Muscle layer of colon (tissue), 2 donors: ENCODE measurements at regions not wholly inside any gene's neighbourhood (a gene's known extent, or its start where the extent isn't known, plus 50 kb on each side); places are given as distances from the start of the nearest gene placed in this dataset.
"Not testable (repeated sequence)": the region's sequence is repeated elsewhere in the genome, so short reads cannot be mapped to it uniquely, and the experiment has no call there.

Source experiments
- H3K27ac ChIP-seq: one replicate; pipeline ENCODE4 v1.7.0; 2013; ENCODE audit warnings: low read depth, mild to moderate bottlenecking, low read length, moderate library complexity
- H3K27me3 ChIP-seq, 2 donors: one replicate each; pipeline ENCODE4 v1.7.0; 2013; ENCODE audit warnings: low read length in 2 of 2, mild to moderate bottlenecking in 2 of 2; ENCODE audit not compliant: insufficient read depth in 2 of 2, control insufficient read depth in 1 of 2
- H3K36me3 ChIP-seq: one replicate; pipeline ENCODE4 v1.7.0; 2013; ENCODE audit warnings: mild to moderate bottlenecking, low read length; ENCODE audit not compliant: insufficient read depth
- H3K4me1 ChIP-seq: one replicate; pipeline ENCODE4 v1.7.0; 2013; ENCODE audit warnings: mild to moderate bottlenecking, low read length; ENCODE audit not compliant: insufficient read depth
- H3K4me3 ChIP-seq, 2 donors: one replicate each; pipeline ENCODE4 v1.7.0; 2013; ENCODE audit warnings: low read length in 2 of 2, low read depth in 1 of 2, mild to moderate bottlenecking in 1 of 2, moderate library complexity in 1 of 2
- H3K9ac ChIP-seq: one replicate; pipeline ENCODE4 v1.7.0; 2013; ENCODE audit warnings: low read length
- H3K9me3 ChIP-seq: one replicate; pipeline ENCODE4 v1.7.0; 2013; ENCODE audit warnings: mild to moderate bottlenecking, low read length
- donor health status: abdominal sarcoma.
- donor health status: Adenocarcinoma of cecum.

DNA sequence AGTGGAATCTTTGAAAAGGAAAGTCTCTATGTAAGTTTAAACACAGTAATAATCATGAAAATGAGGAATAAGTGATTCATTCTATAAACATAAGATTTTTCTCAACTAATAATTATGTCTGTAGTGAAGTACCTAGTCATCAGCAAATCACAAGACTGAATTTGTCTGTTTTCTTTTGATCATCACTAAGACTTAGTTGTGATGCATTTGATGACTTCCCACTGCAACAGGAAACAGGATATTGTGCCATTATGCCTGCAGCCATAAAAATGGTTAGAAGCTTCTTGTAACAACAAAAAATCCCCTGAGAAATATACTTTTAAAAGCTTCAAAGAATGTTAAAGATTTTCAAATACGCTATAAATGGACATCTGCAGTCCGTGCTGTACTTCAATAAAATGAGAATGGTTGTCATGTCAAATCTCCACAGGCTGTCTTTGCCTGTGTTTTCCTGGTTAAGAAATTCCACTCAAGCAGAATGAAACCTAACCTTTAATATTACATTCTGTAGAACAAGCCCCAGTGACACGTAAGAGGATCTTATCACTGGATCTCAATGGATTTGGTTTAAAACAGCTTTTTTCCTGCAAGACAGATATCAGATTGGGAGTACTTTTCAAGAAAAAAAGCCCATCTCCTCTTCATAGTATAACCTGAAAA lies 1262.3 kb upstream of the PHF14 start:
- H3K27ac ChIP-seq = no peak overlapping the region
- H3K9ac ChIP-seq = no peak overlapping the region
- H3K4me3 ChIP-seq = no peak overlapping the region
- H3K27me3 ChIP-seq = no peaks in the 10 kb centered on the region
- H3K9me3 ChIP-seq = no peaks in the 10 kb centered on the region
- no peaks in the 10 kb centered on the region for H3K36me3 ChIP-seq
- H3K4me1 ChIP-seq = no peaks in the 10 kb centered on the region

DNA sequence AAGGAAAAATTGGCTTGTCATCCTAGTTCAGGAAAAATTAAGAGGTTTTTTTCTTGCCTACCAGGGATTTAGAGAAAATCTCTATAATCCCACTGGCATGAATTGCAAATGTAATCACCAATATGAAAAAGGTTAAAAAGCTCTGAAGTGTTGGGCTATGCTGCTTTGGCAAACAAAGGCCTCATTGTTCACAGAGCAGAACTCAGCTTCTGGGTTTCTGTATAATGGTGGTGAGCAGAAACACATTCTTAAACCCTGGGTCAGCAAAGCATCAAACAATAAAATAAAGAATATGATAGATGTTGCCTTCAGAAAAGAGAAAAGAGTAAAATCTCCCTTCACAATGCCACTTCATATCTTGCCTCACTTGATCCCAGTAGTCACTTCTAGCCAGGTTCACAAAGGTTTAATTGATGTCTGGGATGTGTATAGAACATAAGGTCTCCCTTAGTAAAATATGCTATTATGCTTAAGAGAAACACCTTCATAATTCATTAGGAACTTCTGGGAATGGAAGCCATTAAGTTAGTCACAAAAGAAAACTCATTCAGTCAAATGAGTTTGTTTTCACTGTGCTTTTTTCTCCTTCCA lies 1255.5 kb upstream of the PHF14 start:
- Histone ChIP-seq H3K27me3 (no peaks in the 10 kb centered on the region), H3K27ac (no peak overlapping the region), H3K4me3 (no peak overlapping the region), H3K36me3 (no peaks in the 10 kb centered on the region), H3K9ac (no peak overlapping the region), H3K4me1 (peaks cover 6% of the 10 kb centered on the region), H3K9me3 (no peaks in the 10 kb centered on the region)

DNA sequence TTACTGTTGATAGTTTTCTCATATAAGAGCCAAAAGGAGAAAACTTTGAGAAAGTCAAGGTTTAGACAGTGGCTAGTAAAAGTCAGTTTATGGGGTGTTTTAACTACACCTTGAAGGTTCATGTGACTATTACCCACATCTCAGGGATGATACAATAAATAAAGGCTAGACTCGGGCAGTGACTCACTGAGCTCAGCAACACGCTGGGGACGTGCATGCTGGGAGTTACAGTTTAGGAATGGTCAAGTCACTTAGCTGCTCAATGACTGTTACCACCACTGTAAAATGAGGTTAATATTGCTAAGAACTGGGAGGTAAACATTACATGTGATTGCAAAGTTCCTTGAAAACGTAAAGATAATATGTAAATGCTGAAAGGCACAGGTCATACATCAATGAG lies 1254.4 kb upstream of the PHF14 start:
- Histone ChIP-seq H3K36me3 (no peaks in the 10 kb centered on the region), H3K4me3 (no peak overlapping the region), H3K9ac (no peak overlapping the region), H3K27ac (no peak overlapping the region), H3K27me3 (no peaks in the 10 kb centered on the region), H3K9me3 (no peaks in the 10 kb centered on the region), H3K4me1 (peaks cover 6% of the 10 kb centered on the region)

- no peaks in the 10 kb centered on the region for H3K9me3 ChIP-seq
- H3K27me3 ChIP-seq = no peaks in the 10 kb centered on the region
- H3K4me3 ChIP-seq = no peak overlapping the region
- H3K36me3 ChIP-seq = no peaks in the 10 kb centered on the region
- H3K9ac ChIP-seq = no peak overlapping the region
- peaks cover 6% of the 10 kb centered on the region for H3K4me1 ChIP-seq
- H3K27ac ChIP-seq = no peak overlapping the region
Observed at GRCh38 chr7:9719721-9720120, 1254.0 kb upstream of the PHF14 start.

DNA sequence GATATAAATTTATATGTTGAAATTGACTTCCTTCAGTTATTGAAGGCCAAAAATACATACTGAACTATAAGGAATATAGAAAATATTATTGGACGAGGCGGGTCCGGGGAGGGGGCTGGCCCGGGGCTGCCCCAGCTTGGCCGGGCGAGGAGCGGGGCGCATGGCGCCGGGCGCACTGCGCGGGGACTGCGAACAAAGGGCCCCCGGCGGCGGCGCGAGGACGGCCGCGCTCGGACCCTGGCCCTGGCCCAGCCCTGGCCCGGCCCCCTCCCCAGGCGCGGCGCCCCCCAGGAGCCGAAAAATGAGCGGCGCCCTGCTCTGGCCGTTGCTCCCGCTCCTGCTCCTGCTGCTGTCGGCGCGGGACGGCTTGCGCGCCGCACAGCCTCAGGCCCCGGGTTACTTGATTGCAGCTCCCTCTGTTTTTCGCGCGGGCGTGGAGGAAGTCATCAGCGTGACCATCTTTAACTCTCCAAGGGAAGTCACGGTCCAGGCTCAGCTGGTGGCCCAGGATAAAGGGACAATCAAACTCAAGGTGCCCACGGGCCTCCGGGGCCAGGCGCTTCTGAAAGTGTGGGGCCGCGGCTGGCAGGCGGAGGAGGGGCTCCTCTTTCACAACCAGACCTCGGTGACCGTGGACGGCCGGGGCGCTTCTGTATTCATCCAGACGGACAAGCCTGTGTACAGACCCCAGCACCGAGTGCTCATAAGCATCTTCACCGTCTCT lies 1247.6 kb upstream of the PHF14 start:
- not testable (repeated sequence) for H3K9ac ChIP-seq, H3K4me1 ChIP-seq, H3K4me3 ChIP-seq

GRCh38 chr7:9726811-9727210 lies 1246.9 kb upstream of the PHF14 start:
- H3K27ac ChIP-seq, H3K9ac ChIP-seq, H3K9me3 ChIP-seq, H3K36me3 ChIP-seq, H3K4me3 ChIP-seq, H3K27me3 ChIP-seq, H3K4me1 ChIP-seq: not testable (repeated sequence)

More for the DNA sequence above, 1247.6 kb upstream of the PHF14 start:
- H3K36me3 ChIP-seq, H3K27ac ChIP-seq, H3K27me3 ChIP-seq, H3K9me3 ChIP-seq: not testable (repeated sequence)

- H3K9me3 ChIP-seq, H3K27me3 ChIP-seq, H3K27ac ChIP-seq, H3K36me3 ChIP-seq, H3K9ac ChIP-seq, H3K4me3 ChIP-seq, H3K4me1 ChIP-seq: not testable (repeated sequence)
Observed at GRCh38 chr7:9727467-9727869, 1246.2 kb upstream of the PHF14 start.

GRCh38 chr7:9728014-9728657 lies 1245.5 kb upstream of the PHF14 start:
- H3K9me3 ChIP-seq, H3K4me1 ChIP-seq, H3K9ac ChIP-seq, H3K36me3 ChIP-seq, H3K4me3 ChIP-seq, H3K27me3 ChIP-seq, H3K27ac ChIP-seq: not testable (repeated sequence)

DNA sequence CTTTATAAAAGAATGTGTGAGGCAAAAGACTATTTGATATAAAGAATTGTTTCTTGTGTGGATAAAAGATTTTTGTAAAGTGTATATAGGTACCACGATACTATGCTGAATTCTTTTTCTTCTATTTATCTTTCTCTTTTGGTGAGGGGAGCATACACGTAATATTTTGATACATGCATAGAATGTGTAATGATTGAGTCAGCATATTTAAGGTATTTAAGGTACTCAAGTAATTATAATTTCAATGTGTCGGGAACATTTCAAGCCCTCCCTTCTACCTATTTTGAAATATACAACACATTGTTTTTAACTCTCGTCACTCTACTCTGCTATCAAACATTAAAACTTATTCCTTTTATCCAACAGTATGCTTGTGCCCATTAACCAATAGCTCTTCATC lies 1221.6 kb upstream of the PHF14 start:
- H3K27ac ChIP-seq = no peak overlapping the region
- no peak overlapping the region for H3K4me3 ChIP-seq
- no peaks in the 10 kb centered on the region for H3K27me3 ChIP-seq
- no peaks in the 10 kb centered on the region for H3K36me3 ChIP-seq
- no peaks in the 10 kb centered on the region for H3K9me3 ChIP-seq
- no peak overlapping the region for H3K9ac ChIP-seq
- no peaks in the 10 kb centered on the region for H3K4me1 ChIP-seq

- no peak overlapping the region for H3K27ac ChIP-seq
- H3K27me3 ChIP-seq = no peaks in the 10 kb centered on the region
- H3K36me3 ChIP-seq = no peaks in the 10 kb centered on the region
- H3K9me3 ChIP-seq = no peaks in the 10 kb centered on the region
- no peak overlapping the region for H3K4me3 ChIP-seq
- no peaks in the 10 kb centered on the region for H3K4me1 ChIP-seq
- H3K9ac ChIP-seq = no peak overlapping the region
Observed at GRCh38 chr7:9761224-9761623, 1212.4 kb upstream of the PHF14 start.

DNA sequence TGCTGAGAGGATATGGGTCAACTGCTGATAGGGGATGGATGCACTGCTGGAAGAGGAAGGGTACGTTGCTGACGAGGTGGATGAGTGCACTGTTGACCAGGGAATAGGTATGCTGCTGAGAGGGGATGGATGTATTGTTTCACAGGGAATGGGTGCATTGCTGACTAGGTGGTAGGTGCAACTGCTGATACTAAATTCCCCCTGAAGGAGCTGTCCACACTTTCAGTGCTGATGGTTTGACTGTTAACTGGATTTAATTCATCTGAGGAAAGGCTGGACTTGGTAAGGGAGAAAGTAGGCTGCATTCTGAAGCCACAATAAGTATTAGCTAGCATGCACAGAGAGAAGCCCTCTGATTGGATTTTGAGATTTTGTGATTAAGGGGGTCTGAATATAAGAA lies 1196.8 kb upstream of the PHF14 start:
- Histone ChIP-seq H3K36me3 (no peaks in the 10 kb centered on the region), H3K4me3 (no peak overlapping the region)

More for the DNA sequence above, 1196.8 kb upstream of the PHF14 start:
- H3K27me3 ChIP-seq = no peaks in the 10 kb centered on the region
- H3K27ac ChIP-seq = no peak overlapping the region
- H3K9me3 ChIP-seq = no peaks in the 10 kb centered on the region
- no peaks in the 10 kb centered on the region for H3K4me1 ChIP-seq
- H3K9ac ChIP-seq = no peak overlapping the region
